Gastroesophageal sphincter (tissue), 3 donors: ENCODE measurements at regions not wholly inside any gene's neighbourhood (a gene's known extent, or its start where the extent isn't known, plus 50 kb on each side); places are given as distances from the start of the nearest gene placed in this dataset.

Experiments used
- CTCF ChIP-seq, 4 experiments: fragments of 200-600 bp in 2 of 4; fragments of 450-650 bp in 2 of 4; sonication (generic) in 1 of 4; IDR thresholded peaks; one replicate each; pipeline ENCODE4 v1.5.1; 2017 to 2019; ENCODE audit warnings: antibody characterized with exemption in 4 of 4, mild to moderate bottlenecking in 2 of 4, moderate library complexity in 2 of 4
- POLR2A ChIP-seq, 2 donors: fragments of 450-650 bp; IDR thresholded peaks; one replicate each; pipeline ENCODE4 v1.6.1; 2017; ENCODE audit warnings: antibody characterized with exemption in 2 of 2, mild to moderate bottlenecking in 2 of 2, moderate library complexity in 1 of 2

- no peak for TF ChIP-seq POLR2A (IDR thresholded peaks at IDR 0.05)
- no peak for TF ChIP-seq CTCF (IDR thresholded peaks at IDR 0.05)
Observed at GRCh38 chr5:166862581-166862980, 1428.9 kb upstream of the WWC1 start.
